ENCODE measurements at regions not wholly inside any gene's neighbourhood (a gene's known extent, or its start where the extent isn't known, plus 50 kb on each side); places are given as distances from the start of the nearest gene placed in this dataset.

DNA sequence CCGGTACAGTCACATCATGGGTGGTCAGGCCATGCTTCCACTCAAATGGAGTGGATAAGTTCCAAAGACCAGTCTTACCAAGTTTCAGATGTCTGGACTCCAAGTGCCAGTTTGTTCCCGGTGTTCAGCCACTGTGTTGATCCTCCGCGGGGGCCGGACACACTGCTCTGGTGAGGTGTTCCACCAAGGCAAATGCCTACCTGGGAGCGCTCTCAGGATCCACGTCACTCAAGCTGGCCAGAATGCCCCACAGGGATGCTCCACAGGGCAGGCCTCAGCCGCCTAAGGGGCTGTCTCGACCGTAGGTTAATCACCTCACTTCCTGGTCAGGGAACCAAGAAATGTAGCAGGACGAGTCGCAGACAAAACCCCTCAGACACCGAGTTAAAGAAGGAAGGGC lies 258.0 kb upstream of the GRID2 start:
- no peaks in the 10 kb centered on the region for H3K27me3 ChIP-seq
- H3K4me3 ChIP-seq = no peak overlapping the region
- H3K9me3 ChIP-seq = no peaks in the 10 kb centered on the region
- DNase-seq = no peak
- H3K36me3 ChIP-seq = no peaks in the 10 kb centered on the region

DNA sequence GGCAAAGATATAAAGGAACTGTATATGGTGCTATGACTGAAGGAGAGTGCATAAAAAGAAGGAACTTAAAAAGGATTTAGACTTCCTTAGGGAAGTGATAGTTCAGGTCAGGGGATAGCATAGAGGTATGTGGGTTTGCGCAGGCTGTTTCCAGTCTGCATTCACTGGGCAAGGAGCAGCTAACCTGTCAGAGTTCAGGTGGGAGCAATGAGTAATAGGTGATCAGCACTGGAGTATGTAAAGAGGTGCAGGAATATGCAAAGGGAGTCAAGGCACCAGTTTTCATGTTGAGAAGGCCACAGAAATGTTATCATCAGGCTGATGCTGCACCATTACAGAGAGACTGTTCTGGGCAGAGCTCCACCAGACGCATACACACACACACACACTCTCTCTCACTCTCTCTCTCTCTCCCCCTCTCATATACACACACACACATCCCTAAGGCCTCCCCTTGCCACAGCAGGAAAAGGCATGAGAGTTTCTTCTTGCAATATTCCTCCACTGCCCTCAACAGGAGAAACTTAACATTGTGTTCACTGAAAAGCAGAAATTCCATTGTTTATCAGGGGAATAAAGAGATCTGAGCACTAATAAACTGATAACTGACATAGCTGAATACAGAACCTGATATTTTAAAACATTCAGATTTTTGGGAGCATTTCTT lies 256.4 kb upstream of the GRID2 start:
- H3K36me3 ChIP-seq = no peaks in the 10 kb centered on the region
- no peak for DNase-seq
- no peaks in the 10 kb centered on the region for H3K9me3 ChIP-seq

DNA sequence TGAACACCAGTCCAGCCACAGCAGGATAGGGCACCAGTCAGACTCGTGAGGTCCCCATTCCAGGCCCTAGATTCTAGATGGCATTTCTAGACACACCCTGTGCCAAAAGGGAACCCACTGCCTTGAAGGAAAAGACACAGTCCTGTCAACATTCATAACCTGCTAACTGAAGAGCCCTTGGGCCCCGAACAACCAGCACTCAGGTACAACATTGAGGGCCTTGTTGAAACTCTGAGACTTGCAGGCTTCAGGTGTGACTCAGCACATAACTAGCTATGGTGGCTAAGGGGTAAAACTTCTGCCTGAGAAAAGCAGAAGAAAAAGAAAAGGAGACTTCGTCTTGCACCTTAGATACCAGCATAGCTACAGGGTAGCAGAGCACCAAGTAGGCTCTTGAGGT lies 252.9 kb upstream of the GRID2 start:
- Histone ChIP-seq H3K9me3 (no peaks in the 10 kb centered on the region), H3K4me3 (no peak overlapping the region), H3K36me3 (no peaks in the 10 kb centered on the region), H3K27me3 (no peaks in the 10 kb centered on the region)
- no peak for DNase-seq

More for the DNA sequence above, 256.4 kb upstream of the GRID2 start:
- no peaks in the 10 kb centered on the region for H3K27me3 ChIP-seq
- H3K4me3 ChIP-seq = no peak overlapping the region

DNA sequence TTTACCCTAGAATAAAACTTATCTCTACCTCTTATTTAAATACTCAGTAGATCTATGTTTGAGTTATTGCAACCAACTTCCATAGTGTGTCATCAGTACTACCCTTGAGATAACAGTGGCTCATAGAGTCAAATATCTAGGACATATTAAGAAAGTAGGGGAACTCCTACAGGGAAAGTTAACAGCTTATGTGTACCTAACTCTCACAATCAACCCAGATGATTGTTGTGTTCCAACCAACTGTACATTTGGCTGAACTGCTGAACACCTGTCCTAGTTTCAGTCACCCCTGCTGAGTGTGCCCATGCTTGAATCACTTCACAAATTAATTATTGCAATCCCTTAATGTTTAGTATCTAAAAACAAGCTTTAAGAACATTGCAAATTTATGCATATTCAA lies 244.2 kb upstream of the GRID2 start:
- Histone ChIP-seq H3K9me3 (no peaks in the 10 kb centered on the region), H3K4me3 (no peak overlapping the region), H3K36me3 (no peaks in the 10 kb centered on the region), H3K27me3 (no peaks in the 10 kb centered on the region)
- no peak for DNase-seq

DNA sequence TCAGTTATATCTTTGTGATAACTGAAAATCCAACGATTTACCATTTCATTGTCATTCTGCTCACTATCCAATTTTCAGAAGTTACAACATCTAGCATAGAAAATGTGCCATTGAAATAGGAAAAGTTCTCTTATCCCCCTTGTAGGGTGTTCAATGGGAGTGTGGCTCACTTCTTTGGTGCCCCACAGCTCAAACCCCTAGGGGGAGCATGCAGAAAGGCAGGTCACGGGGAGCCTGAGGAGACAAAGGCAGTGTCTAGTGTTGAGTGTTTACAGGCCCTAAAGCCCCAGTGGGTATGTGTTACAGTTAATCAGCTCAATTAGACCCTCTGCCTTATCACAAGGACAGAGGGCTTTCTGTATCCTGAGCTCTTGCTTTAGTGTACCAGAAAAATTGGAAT lies 243.4 kb upstream of the GRID2 start:
- Histone ChIP-seq H3K4me3 (no peak overlapping the region), H3K27me3 (no peaks in the 10 kb centered on the region), H3K9me3 (no peaks in the 10 kb centered on the region), H3K36me3 (no peaks in the 10 kb centered on the region)
- DNase-seq = no peak

DNA sequence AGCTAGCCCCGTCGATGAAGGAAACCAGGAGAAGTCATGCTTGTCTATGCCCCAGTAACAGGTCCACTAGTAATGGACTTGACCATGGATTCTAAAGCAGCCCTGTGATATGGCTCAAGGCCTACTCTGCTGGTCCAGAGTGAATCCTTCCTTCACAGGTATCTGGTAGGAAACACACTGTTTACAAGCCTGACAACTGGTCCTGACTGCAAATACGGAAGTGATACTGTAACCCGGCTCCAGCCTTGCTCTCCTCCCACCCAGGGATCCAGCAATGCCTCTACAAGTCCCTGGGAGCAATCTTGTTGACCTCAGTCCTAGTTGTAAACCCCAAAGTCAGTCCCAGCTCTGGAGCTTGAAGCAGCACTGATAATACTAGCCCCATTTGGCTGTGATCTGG lies 239.2 kb upstream of the GRID2 start:
- no peaks in the 10 kb centered on the region for H3K36me3 ChIP-seq
- DNase-seq = no peak
- H3K4me3 ChIP-seq = no peak overlapping the region
- no peaks in the 10 kb centered on the region for H3K27me3 ChIP-seq
- no peaks in the 10 kb centered on the region for H3K9me3 ChIP-seq

DNA sequence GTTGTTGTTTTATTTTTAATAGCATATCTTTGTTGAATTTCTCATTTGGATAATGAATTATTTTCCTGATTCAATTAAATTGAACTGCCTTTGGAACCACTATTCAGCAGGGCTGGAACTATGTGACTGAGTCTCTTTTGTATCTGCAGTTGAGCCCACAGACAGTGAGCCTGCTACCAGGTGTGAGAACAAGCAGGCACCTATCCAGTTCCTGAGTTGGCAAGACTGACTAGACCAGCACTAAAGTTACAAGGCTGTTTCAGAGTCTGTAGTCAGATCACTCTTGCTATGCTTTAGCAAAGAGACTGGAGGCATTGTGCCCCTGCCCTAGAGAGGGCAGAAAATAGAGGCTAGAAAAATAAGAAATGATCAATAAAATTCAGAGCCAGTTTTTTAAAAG lies 237.3 kb upstream of the GRID2 start:
- H3K36me3 ChIP-seq = no peaks in the 10 kb centered on the region
- H3K4me3 ChIP-seq = no peak overlapping the region
- no peaks in the 10 kb centered on the region for H3K9me3 ChIP-seq
- no peaks in the 10 kb centered on the region for H3K27me3 ChIP-seq
- DNase-seq = no peak

DNA sequence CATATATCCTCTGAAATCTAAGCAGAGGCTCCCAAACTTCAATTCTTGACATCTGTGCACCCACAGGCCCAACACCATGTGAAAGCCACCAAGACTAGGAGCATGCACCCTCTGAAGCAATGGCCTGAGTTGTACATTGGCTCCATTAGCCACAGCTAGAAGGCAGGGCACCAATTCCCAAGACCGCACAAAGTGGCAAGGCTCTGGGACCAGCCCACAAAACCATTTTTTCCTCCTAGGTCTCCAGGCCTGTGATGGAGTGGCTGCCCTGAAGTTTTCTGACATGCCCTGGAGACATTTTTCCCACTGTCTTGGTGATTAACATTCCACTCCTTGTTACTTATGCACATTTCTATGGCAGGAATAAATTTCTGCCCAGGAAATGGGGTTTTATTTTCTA lies 232.2 kb upstream of the GRID2 start:
- no peak for DNase-seq
- H3K4me3 ChIP-seq = no peak overlapping the region

DNA sequence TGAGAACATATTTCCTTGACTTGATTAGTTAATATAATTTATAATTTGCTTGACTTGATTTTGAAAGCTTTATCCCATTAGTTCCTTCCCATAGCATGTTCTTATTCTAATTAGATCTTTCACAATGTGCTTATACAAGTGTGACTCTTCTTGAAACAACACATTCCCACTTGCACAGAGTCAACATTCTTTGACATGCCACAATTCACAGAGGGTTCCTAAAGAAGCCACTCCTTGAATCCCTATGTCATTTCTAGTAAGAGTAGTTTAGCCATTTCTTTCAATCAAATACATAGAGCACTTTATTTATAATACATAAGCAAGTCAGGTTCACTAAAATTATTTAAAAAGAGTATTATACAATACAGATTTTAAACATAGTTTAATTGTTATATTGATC lies 228.9 kb upstream of the GRID2 start:
- Histone ChIP-seq H3K9me3 (no peaks in the 10 kb centered on the region), H3K27me3 (no peaks in the 10 kb centered on the region), H3K36me3 (no peaks in the 10 kb centered on the region), H3K4me3 (no peak overlapping the region)
- no peak for DNase-seq

More for the DNA sequence above, 232.2 kb upstream of the GRID2 start:
- no peaks in the 10 kb centered on the region for H3K36me3 ChIP-seq
- no peaks in the 10 kb centered on the region for H3K9me3 ChIP-seq
- H3K27me3 ChIP-seq = no peaks in the 10 kb centered on the region

DNA sequence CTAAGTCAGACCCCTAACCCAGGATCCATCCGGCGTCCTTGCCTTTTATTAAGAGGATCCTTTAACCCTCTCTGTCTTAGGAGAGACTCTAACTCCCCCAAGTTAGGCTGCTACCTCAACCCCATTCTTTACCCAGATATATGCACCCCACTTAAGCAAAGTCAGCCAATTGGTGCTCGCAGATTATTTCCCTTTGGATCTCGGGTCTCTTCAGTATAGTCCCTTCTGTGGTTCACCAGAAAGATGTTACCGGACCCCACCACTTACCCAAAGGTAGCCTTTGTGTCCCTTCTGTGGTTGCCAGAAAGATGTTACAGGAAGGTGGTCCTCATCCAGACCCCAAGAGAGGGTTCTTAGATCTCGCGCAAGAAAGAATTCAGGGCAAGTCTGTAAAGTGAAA lies 212.9 kb upstream of the GRID2 start:
- H3K4me3 ChIP-seq = no peak overlapping the region

DNA sequence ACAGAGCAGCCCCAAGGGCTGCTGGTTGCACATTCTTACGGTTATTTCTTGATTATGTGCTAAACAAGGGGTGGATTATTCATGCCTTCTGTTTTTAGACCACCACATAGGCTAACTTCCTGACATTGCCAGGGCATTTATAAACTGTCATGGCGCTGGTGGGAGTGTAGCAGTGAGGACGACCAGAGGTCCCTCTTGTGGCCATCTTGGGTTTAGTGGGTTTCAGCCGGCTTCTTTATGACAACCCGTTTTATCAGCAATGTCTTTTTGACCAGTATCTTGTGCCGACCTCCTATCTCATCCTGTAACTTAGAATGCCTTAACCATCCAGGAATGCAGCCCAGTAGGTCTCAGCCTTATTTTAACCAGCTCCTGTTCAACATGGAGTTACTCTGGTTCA lies 212.4 kb upstream of the GRID2 start:
- Histone ChIP-seq H3K9me3 (no peaks in the 10 kb centered on the region), H3K27me3 (no peaks in the 10 kb centered on the region), H3K36me3 (no peaks in the 10 kb centered on the region), H3K4me3 (no peak overlapping the region)
- no peak for DNase-seq

More for the DNA sequence above, 212.9 kb upstream of the GRID2 start:
- no peak for DNase-seq
- Histone ChIP-seq H3K36me3 (no peaks in the 10 kb centered on the region), H3K9me3 (no peaks in the 10 kb centered on the region), H3K27me3 (no peaks in the 10 kb centered on the region)

DNA sequence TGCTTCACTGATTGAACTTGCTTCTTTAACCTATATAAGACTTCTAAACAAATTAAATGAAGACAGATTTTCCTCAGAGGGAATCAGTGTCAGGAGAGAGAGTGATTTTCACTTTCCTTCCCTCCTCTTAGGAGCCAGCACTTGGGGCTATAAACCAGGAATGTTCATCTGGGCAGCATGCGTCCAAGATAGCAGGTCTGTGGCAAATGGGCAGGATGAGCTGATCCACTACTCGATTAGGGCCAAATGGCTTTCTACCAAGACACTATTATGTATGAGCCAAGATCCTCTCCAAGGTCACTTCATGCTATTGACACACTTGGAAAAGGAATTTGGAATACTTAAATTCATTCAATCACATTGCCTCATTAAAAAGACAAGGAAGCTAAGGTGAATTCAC lies 203.9 kb upstream of the GRID2 start:
- Histone ChIP-seq H3K27me3 (no peaks in the 10 kb centered on the region), H3K9me3 (no peaks in the 10 kb centered on the region), H3K36me3 (no peaks in the 10 kb centered on the region), H3K4me3 (no peak overlapping the region)
- DNase-seq = peak; percentile 11

DNA sequence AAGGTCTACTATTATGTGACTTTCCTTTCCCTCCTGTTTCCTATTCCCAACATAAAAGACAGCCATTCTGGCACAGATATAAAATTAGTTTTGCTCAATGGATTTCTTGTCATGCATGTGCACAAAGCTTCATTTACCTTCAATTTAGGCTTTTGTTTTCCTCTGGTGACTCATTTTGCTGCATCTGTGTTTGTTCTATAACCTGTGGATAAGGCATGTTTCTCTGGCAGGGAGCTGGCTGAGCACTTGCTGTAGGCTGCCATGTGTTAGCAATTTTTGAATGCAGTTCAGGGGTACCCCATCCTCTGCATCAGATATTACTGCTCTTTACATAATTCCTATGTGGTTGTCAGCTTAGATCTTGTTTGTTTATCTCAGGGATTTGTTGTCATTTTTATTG lies 202.8 kb upstream of the GRID2 start:
- Histone ChIP-seq H3K9me3 (no peaks in the 10 kb centered on the region), H3K27me3 (no peaks in the 10 kb centered on the region), H3K36me3 (no peaks in the 10 kb centered on the region), H3K4me3 (no peak overlapping the region)
- DNase-seq = no peak

DNA sequence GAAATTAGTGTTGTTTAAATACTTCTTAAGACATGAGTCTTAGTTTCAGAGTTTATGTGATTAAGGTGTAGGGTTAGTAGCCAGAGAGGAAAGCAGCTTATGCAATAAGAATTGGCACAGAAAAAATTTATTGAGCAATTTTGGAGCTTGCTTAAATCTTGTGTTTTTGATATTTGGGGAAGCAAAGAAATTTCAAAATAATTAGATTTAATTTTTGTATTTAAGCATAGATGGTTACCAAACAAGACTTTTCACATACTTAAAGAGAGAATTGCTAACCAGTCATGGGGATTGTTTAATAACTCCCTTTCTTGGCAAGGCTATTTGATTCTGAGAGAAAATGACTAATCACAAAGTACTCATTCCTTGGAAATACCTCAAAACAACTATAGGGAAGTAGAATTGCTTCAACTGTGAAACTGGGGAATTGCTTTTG lies 202.0 kb upstream of the GRID2 start:
- Histone ChIP-seq H3K36me3 (no peaks in the 10 kb centered on the region), H3K9me3 (no peaks in the 10 kb centered on the region), H3K27me3 (no peaks in the 10 kb centered on the region), H3K4me3 (no peak overlapping the region)
- no peak for DNase-seq

DNA sequence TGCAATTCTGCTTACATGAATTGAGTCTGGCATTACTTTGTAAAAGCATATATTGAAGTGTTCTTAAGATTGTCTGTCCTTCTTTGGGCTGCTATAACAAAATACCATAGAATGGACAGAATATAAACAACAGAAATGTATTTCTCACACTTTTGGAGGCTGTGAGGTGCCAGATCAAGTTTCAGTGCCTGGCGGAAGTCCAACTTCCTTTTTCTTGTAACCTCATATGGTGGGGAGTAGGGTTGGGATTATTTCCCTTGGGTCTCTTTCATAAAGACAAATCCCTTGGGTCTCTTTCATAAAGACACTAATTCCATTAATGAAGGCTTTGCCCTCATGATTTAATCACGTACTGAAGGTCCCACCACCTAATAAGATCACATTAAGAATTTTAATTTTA lies 199.3 kb upstream of the GRID2 start:
- Histone ChIP-seq H3K9me3 (no peaks in the 10 kb centered on the region), H3K27me3 (no peaks in the 10 kb centered on the region), H3K4me3 (no peak overlapping the region), H3K36me3 (no peaks in the 10 kb centered on the region)
- DNase-seq = no peak

DNA sequence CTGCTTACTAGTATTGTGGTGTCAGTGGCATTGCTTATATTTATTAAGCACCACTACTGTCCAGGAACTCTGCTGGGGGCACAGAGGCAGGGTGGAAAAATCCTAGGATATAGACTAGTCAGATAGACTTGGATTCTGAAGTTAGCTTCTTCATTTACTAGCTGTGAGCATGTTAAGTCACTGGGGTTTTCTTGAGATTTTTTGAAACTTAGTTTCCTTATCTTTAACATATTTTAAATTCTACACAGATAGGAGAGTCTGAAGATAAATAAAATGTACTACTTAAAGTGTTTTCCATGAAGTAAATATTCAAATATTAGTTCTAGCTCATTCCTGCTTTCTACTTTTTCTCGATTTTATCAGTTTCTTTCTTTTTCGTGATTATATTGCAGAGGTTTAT lies 196.9 kb upstream of the GRID2 start:
- H3K9me3 ChIP-seq = no peaks in the 10 kb centered on the region
- no peaks in the 10 kb centered on the region for H3K27me3 ChIP-seq
- H3K4me3 ChIP-seq = no peak overlapping the region
- no peak for DNase-seq
- H3K36me3 ChIP-seq = no peaks in the 10 kb centered on the region

DNA sequence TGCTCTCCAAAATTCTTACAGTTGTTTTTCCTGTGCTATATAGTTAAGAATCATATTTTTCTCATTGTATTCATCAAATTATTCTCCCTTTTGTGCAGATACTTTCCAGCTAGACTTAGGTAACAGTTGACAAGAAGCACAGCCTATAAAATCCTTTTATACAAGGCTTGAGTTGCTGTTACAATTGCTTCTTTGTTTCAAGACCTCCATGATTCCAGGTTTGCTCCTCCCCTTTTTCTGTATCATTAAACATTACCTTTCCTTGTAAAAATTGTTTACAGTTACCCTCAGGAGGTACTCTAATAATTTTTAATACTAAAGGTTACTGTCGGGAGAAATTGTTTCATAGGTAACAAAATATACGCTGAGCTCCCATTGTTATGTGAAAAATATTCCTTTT lies 192.3 kb upstream of the GRID2 start:
- Histone ChIP-seq H3K4me3 (no peak overlapping the region), H3K36me3 (no peaks in the 10 kb centered on the region), H3K27me3 (no peaks in the 10 kb centered on the region), H3K9me3 (no peaks in the 10 kb centered on the region)
- no peak for DNase-seq

DNA sequence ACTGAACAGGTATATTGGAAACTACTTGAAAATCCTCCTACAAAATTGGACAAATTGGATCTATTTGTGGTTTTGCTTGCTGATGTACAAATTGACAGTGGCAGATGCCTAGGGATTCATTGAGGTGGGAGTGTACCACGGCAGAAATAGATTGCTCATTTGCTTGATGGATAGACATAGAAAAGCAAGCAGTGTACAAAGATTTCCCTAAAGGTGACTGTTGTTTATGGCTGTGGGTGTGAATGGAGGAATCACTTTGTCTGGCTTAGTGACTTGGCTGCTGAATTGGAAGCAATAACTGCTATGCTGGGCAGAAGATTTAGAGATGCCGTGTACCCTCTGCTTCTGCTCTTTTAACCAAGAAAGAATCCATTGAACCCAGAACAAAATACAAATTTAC lies 191.0 kb upstream of the GRID2 start:
- Histone ChIP-seq H3K36me3 (no peaks in the 10 kb centered on the region), H3K9me3 (no peaks in the 10 kb centered on the region), H3K4me3 (no peak overlapping the region), H3K27me3 (no peaks in the 10 kb centered on the region)
- DNase-seq = no peak

Measured in MG63 (cell line).